Esophagus squamous epithelium (tissue), 4 donors: ENCODE measurements at regions not wholly inside any gene's neighbourhood (a gene's known extent, or its start where the extent isn't known, plus 50 kb on each side); places are given as distances from the start of the nearest gene placed in this dataset.

Experiments
- POLR2A ChIP-seq, 4 donors: fragments of 450-650 bp; IDR thresholded peaks; one replicate each; pipeline ENCODE4 v1.6.1; 2017; ENCODE audit warnings: antibody characterized with exemption in 4 of 4, mild to moderate bottlenecking in 4 of 4, moderate library complexity in 3 of 4
- TF ChIP-seq, protein P1 (sequence below), 6 experiments: fragments of 450-650 bp in 4 of 6; fragments of 200-600 bp in 2 of 6; sonication (generic) in 2 of 6; IDR thresholded peaks; one replicate each; pipeline ENCODE4 v1.5.1; 2016 to 2019; ENCODE audit warnings: antibody characterized with exemption in 6 of 6, mild to moderate bottlenecking in 4 of 6, moderate library complexity in 4 of 6

DNA sequence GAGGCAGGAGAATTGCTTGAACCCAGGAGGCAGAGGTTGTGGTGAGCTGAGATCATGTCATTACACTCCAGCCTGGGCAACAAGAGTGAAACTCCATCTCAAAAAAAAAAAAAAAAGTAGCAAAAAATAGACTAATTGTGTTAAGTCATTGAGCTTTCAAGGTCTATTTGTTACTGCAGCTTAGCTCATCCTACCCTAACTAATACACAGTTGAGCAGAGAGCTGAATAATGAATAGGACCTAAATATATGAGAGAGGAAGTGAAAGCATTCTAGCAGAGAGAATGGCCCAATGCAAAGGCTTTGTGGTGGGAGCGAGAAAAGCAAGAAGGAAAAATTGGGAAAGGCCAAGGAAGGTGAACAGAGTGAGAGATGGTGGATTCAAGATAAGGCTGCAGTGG is 128.3 kb downstream of the AXIN2 start:
- TF ChIP-seq, protein P1, sequence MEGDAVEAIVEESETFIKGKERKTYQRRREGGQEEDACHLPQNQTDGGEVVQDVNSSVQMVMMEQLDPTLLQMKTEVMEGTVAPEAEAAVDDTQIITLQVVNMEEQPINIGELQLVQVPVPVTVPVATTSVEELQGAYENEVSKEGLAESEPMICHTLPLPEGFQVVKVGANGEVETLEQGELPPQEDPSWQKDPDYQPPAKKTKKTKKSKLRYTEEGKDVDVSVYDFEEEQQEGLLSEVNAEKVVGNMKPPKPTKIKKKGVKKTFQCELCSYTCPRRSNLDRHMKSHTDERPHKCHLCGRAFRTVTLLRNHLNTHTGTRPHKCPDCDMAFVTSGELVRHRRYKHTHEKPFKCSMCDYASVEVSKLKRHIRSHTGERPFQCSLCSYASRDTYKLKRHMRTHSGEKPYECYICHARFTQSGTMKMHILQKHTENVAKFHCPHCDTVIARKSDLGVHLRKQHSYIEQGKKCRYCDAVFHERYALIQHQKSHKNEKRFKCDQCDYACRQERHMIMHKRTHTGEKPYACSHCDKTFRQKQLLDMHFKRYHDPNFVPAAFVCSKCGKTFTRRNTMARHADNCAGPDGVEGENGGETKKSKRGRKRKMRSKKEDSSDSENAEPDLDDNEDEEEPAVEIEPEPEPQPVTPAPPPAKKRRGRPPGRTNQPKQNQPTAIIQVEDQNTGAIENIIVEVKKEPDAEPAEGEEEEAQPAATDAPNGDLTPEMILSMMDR (IDR thresholded peaks at IDR 0.05): no peak
- TF ChIP-seq POLR2A (IDR thresholded peaks at IDR 0.05): no peak
